ENCODE measurements at regions not wholly inside any gene's neighbourhood (a gene's known extent, or its start where the extent isn't known, plus 50 kb on each side); places are given as distances from the start of the nearest gene placed in this dataset.

DNA sequence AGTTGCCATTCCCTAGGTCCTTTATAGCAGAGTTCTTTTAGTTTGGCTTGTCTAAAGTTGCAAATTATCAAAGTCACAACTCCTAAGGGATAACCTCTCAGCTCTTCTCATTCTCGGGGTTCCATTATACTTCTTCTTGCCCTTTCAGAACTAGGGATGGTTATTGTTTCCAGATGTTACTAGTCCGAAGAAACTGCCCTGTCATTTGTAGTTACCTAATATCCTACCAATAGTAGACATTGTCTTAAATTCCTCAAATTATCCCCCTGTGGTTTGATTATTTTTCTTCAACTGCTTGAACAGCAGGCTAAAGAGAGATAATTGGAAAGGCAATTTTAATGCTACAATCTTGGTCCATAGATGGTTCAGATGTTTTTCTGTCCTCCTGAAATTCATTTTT, 709.8 kb downstream of the KCTD16 start:
- no peaks in the 10 kb centered on the region for H3K4me1 ChIP-seq (ENCODE audit: insufficient read depth)
- no peak overlapping the region for H2AFZ ChIP-seq
- in situ Hi-C loops (cut with MboI): no loop called here
- H3K27ac ChIP-seq: no peak overlapping the region
- no peak overlapping the region for H3K4me2 ChIP-seq (ENCODE audit: unreplicated experiment)
- no peaks in the 10 kb centered on the region for H4K20me1 ChIP-seq (ENCODE audit: insufficient read depth)
- TF ChIP-seq EZH2 (IDR thresholded peaks at IDR 0.05; ENCODE audit: insufficient read depth, poor library complexity, severe bottlenecking) (no peak), EZH2phosphoT487 (IDR thresholded peaks at IDR 0.05; ENCODE audit: insufficient read depth, low read depth) (no peak)
- H3K9me3 ChIP-seq (ENCODE audit: low read depth): no peaks in the 10 kb centered on the region
- DNase-seq: no peak
- H3K79me2 ChIP-seq (ENCODE audit: insufficient read depth): no peaks in the 10 kb centered on the region
- no peak overlapping the region for H3K4me3 ChIP-seq
- no peaks in the 10 kb centered on the region for H3K36me3 ChIP-seq (ENCODE audit: low read depth)
- H3K9me2 ChIP-seq (ENCODE audit: insufficient read depth): no peaks in the 10 kb centered on the region
- no peak overlapping the region for H3K9ac ChIP-seq
- no peaks in the 10 kb centered on the region for H3F3A ChIP-seq (ENCODE audit: insufficient read depth)
- 1 to 4% methylated on average over 2 of the region's 2 CpGs for WGBS, 2 experiments (ENCODE audit: low coverage in 1 of 2, low lambda C conversion rate in 2 of 2, missing lambda C conversion rate in 2 of 2)
- H3K27me3 ChIP-seq (replicated peaks; ENCODE audit: insufficient read depth): no peaks in the 10 kb centered on the region

DNA sequence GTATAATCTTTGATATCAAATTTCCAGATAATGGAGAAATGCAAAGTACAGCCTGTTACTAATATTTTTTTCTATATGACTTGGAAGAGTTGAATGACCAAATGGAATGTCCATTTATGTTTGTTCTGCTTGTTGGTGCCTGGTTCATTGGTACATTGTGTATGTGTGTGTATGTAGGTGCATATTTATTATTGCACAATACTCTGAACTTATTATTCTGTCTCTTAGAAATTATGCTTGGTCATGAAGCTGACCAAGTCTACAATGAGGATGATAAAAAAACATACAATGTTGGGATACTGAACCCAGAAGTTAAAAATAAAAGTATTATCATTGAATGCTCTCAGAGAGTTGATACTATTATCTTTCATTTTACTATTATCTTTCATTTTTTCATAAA, 706.3 kb downstream of the KCTD16 start:
- TF ChIP-seq EZH2 (IDR thresholded peaks at IDR 0.05; ENCODE audit: insufficient read depth, poor library complexity, severe bottlenecking): no peak
- TF ChIP-seq EZH2phosphoT487 (IDR thresholded peaks at IDR 0.05; ENCODE audit: insufficient read depth, low read depth): no peak
- no peak for DNase-seq
- no peak overlapping the region for H3K4me2 ChIP-seq (ENCODE audit: unreplicated experiment)
- H3K79me2 ChIP-seq (ENCODE audit: insufficient read depth): no peaks in the 10 kb centered on the region
- H3F3A ChIP-seq (ENCODE audit: insufficient read depth): no peaks in the 10 kb centered on the region
- no peaks in the 10 kb centered on the region for H3K27me3 ChIP-seq (replicated peaks; ENCODE audit: insufficient read depth)
- H2AFZ ChIP-seq: no peak overlapping the region
- H3K36me3 ChIP-seq (ENCODE audit: low read depth): no peaks in the 10 kb centered on the region
- in situ Hi-C loops (cut with MboI): no loop called here
- H3K4me3 ChIP-seq: no peak overlapping the region
- no peaks in the 10 kb centered on the region for H3K9me3 ChIP-seq (ENCODE audit: low read depth)
- no peaks in the 10 kb centered on the region for H3K9me2 ChIP-seq (ENCODE audit: insufficient read depth)
- H3K9ac ChIP-seq: no peak overlapping the region
- no peaks in the 10 kb centered on the region for H3K4me1 ChIP-seq (ENCODE audit: insufficient read depth)
- H4K20me1 ChIP-seq (ENCODE audit: insufficient read depth): no peaks in the 10 kb centered on the region
- H3K27ac ChIP-seq: no peak overlapping the region

DNA sequence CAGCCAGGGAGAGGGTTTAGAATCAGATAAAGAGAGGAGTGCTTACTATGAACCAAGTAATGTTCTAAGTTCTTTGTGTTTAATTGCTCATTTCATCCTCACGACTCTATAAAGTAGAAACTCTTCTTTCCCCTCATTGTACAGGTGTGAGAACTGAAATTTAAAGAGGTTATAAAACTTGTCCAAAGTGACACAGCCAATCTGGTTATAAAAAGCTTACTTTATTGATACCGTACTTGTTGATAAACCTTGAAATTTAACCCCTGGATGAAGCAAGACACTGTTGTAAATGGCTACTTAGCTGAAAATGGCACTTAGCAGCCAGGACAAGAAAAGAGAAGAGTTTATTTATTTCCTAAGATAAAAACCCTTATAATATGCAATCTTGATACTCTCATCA, 702.4 kb downstream of the KCTD16 start:
- WGBS, 2 experiments (ENCODE audit: low coverage in 1 of 2, low lambda C conversion rate in 2 of 2, missing lambda C conversion rate in 2 of 2): 22 to 27% methylated on average over 2 of the region's 2 CpGs

DNA sequence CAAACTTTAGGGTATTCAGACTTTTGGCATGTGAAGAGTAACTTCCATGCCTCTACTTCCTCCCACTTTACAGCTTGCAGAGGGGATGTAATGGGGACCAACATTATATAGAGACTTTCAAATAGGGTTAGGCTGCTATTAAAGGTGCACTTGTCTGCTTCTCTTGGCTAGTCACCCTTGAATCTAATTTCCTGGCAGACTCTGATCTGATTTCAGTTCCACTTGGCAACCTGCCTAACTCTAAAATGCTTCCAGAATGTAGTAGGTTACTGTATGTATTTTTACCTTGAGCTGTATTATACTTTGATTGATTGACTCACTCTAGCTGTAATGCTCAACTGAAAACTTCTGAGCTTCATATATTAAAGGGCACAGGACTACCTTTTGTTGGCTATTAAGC, 693.4 kb downstream of the KCTD16 start:
- no peak overlapping the region for H2AFZ ChIP-seq
- no peak overlapping the region for H3K27ac ChIP-seq
- no peaks in the 10 kb centered on the region for H4K20me1 ChIP-seq (ENCODE audit: insufficient read depth)
- DNase-seq: no peak
- H3K9ac ChIP-seq: no peak overlapping the region
- H3K4me3 ChIP-seq: no peak overlapping the region
- H3F3A ChIP-seq (ENCODE audit: insufficient read depth): no peaks in the 10 kb centered on the region
- TF ChIP-seq EZH2 (IDR thresholded peaks at IDR 0.05; ENCODE audit: insufficient read depth, poor library complexity, severe bottlenecking): no peak
- TF ChIP-seq EZH2phosphoT487 (IDR thresholded peaks at IDR 0.05; ENCODE audit: insufficient read depth, low read depth): no peak
- no peaks in the 10 kb centered on the region for H3K9me2 ChIP-seq (ENCODE audit: insufficient read depth)
- H3K27me3 ChIP-seq (replicated peaks; ENCODE audit: insufficient read depth): no peaks in the 10 kb centered on the region
- no peaks in the 10 kb centered on the region for H3K36me3 ChIP-seq (ENCODE audit: low read depth)
- H3K4me1 ChIP-seq (ENCODE audit: insufficient read depth): no peaks in the 10 kb centered on the region
- H3K9me3 ChIP-seq (ENCODE audit: low read depth): no peaks in the 10 kb centered on the region
- in situ Hi-C loops (cut with MboI): no loop called here
- no peak overlapping the region for H3K4me2 ChIP-seq (ENCODE audit: unreplicated experiment)
- no peaks in the 10 kb centered on the region for H3K79me2 ChIP-seq (ENCODE audit: insufficient read depth)

More for the DNA sequence above, 702.4 kb downstream of the KCTD16 start:
- no peak overlapping the region for H3K4me2 ChIP-seq (ENCODE audit: unreplicated experiment)
- H2AFZ ChIP-seq: no peak overlapping the region
- no peaks in the 10 kb centered on the region for H3F3A ChIP-seq (ENCODE audit: insufficient read depth)
- in situ Hi-C loops (cut with MboI): no loop called here
- no peaks in the 10 kb centered on the region for H3K36me3 ChIP-seq (ENCODE audit: low read depth)
- no peaks in the 10 kb centered on the region for H3K79me2 ChIP-seq (ENCODE audit: insufficient read depth)
- H4K20me1 ChIP-seq (ENCODE audit: insufficient read depth): no peaks in the 10 kb centered on the region
- H3K4me3 ChIP-seq: no peak overlapping the region
- no peaks in the 10 kb centered on the region for H3K27me3 ChIP-seq (replicated peaks; ENCODE audit: insufficient read depth)
- TF ChIP-seq EZH2phosphoT487 (IDR thresholded peaks at IDR 0.05; ENCODE audit: insufficient read depth, low read depth) (no peak), EZH2 (IDR thresholded peaks at IDR 0.05; ENCODE audit: insufficient read depth, poor library complexity, severe bottlenecking) (no peak)
- H3K9me2 ChIP-seq (ENCODE audit: insufficient read depth): no peaks in the 10 kb centered on the region
- DNase-seq: no peak
- no peak overlapping the region for H3K27ac ChIP-seq
- H3K9ac ChIP-seq: no peak overlapping the region
- H3K4me1 ChIP-seq (ENCODE audit: insufficient read depth): no peaks in the 10 kb centered on the region
- no peaks in the 10 kb centered on the region for H3K9me3 ChIP-seq (ENCODE audit: low read depth)

DNA sequence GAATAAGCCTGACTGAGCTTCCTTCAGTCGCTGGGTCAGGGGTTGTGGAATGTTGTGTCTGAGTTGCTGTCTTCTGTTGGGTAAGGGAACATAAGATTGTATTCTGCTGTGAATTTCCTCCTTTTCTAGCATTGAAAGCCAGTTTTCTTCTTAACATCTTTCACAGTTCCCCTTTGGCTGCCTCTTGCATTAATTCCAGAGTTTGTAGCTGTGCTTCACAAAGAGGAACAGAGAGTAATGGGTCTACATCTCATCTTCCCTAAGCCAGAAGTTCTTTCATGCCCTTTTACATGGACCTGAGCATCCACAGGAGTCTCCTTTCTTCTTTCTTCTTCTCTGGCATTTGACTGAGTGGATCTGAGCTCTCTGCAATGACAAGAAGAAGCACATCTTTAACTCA, 686.8 kb downstream of the KCTD16 start:
- Histone ChIP-seq H3K27ac (no peak overlapping the region), H3K27me3 (replicated peaks; ENCODE audit: insufficient read depth) (no peaks in the 10 kb centered on the region), H3K4me1 (ENCODE audit: insufficient read depth) (no peaks in the 10 kb centered on the region), H3K9me3 (ENCODE audit: low read depth) (no peaks in the 10 kb centered on the region), H3K9ac (no peak overlapping the region), H3K9me2 (ENCODE audit: insufficient read depth) (no peaks in the 10 kb centered on the region), H3K4me2 (ENCODE audit: unreplicated experiment) (no peak overlapping the region), H4K20me1 (ENCODE audit: insufficient read depth) (no peaks in the 10 kb centered on the region), H2AFZ (no peak overlapping the region), H3K79me2 (ENCODE audit: insufficient read depth) (no peaks in the 10 kb centered on the region), H3F3A (ENCODE audit: insufficient read depth) (no peaks in the 10 kb centered on the region), H3K4me3 (no peak overlapping the region), H3K36me3 (ENCODE audit: low read depth) (no peaks in the 10 kb centered on the region)
- 4 to 5% methylated on average over 1 of the region's 1 CpG for WGBS, 2 experiments (ENCODE audit: low coverage in 1 of 2, low lambda C conversion rate in 2 of 2, missing lambda C conversion rate in 2 of 2)
- TF ChIP-seq EZH2phosphoT487 (IDR thresholded peaks at IDR 0.05; ENCODE audit: insufficient read depth, low read depth) (no peak), EZH2 (IDR thresholded peaks at IDR 0.05; ENCODE audit: insufficient read depth, poor library complexity, severe bottlenecking) (no peak)
- in situ Hi-C loops (cut with MboI): no loop called here
- DNase-seq: no peak
